CD4-positive, alpha-beta T cell treated with Interferon gamma for 1 hour (primary cell): ENCODE measurements at regions not wholly inside any gene's neighbourhood (a gene's known extent, or its start where the extent isn't known, plus 50 kb on each side); places are given as distances from the start of the nearest gene placed in this dataset.
"Not testable (repeated sequence)": the region's sequence is repeated elsewhere in the genome, so short reads cannot be mapped to it uniquely, and the experiment has no call there.

Experiments
- DNase-seq: peaks from one replicate; pipeline ENCODE4 v3.0.0-alpha.2; 2020

DNA sequence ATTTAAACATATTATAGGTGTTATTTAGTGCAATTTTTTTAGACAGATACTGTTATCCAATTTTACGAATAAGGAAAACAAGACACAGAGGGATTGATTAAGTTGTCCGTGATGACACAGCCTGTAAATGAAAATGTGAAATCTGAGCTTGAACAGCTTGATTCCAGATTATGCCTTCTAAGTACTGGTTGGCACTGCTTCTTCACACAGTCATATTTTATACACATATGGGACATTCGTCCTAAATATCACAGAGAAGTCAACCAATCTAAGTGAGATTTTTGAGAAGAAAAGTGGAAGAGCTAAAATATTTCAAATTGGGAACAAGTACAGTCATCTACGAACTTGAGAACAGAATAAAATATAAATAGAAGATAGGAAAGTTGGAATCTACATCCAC, 756.3 kb downstream of the BCKDHB start:
- DNase-seq, result no peak

DNA sequence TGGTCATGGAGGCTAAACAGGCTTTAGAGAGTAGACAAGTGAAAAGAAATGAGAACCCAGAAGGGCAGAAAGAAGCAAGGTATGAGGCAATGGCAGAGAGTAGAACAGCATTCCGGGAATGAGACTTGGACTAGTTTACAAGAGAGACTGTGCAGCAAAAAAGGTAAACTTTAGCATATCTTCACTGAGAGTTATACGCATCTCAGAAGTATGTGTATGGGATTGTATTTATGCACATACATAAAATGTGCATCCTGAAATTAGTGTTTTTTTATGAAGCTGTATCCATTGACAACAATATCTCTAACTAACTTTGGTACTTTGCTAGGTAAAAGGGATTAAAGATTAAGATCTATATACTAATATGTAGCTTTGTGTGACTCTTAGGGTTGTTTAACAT, 753.6 kb downstream of the BCKDHB start:
- no peak for DNase-seq

DNA sequence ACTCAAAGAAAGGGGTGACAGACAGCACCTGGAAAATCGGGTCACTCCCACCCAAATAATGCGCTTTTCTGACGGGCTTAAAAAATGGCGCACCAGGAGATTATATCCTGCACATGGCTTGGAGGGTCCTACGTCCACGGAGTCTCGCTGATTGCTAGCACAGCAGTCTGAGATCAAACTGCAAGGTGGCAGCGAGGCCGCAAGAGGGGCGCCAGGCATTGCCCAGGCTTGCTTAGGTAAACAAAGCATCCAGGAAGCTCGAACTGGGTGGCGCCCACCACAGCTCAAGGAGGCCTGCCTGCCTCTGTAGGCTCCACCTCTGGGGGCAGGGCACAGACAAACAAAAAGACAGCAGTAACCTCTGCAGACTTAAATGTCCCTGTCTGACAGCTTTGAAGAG, 741.5 kb downstream of the BCKDHB start:
- DNase-seq, result not testable (repeated sequence)

DNA sequence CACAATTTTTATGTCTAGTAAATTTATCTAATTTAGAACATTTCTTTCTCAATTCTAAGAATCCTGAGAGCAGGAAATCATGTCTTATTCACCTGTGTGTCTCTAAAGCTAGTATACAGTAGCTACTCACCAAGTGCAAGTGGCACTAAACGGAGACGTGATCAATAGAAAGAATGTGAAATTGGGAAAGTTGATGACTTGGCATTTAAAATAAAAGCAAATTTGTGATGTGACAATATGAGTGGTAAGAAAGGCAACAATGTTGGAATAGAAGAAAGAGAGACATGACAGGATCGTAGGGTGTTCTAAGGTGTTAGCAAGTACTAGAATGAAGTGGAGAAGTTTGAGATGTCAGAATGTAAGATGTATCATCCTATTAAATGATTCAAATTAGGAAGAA, 725.9 kb downstream of the BCKDHB start:
- no peak for DNase-seq

DNA sequence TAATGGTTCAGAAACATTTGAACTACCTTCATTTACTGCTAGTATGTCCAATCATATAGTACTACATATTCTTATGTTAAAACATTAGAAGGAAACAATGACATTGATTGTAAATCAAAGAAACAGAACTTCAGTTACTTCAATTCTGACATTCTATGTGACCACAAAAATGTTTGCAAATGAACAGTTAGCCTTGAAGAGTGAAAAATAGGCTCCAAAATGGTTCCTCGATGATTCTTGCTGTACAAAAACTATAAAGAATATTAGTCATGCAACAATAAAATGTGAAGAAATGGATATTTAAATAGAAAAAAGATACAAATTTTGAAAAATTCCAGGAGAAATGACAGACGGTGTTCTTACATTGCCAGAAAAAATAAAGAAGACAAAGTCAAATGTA, 686.9 kb downstream of the BCKDHB start:
- DNase-seq, result no peak

DNA sequence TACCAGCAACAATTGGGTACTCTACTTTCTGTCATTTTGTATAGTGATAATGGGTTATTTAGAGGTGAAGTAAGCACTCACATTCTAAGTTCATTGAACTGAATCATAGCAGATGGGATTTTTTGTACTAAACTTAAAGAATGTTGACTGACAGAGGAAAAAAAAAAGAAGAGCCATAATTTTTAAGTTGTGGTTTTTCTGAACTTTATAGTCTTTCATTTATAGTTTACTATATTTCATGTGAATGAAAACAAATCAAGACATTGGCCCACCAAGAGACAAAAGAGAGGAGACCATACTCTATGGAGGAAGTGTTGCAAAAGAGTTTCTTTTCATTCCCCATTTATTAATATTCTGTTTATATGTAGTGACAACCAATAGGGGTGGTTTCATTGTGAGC, 685.7 kb downstream of the BCKDHB start:
- no peak for DNase-seq

DNA sequence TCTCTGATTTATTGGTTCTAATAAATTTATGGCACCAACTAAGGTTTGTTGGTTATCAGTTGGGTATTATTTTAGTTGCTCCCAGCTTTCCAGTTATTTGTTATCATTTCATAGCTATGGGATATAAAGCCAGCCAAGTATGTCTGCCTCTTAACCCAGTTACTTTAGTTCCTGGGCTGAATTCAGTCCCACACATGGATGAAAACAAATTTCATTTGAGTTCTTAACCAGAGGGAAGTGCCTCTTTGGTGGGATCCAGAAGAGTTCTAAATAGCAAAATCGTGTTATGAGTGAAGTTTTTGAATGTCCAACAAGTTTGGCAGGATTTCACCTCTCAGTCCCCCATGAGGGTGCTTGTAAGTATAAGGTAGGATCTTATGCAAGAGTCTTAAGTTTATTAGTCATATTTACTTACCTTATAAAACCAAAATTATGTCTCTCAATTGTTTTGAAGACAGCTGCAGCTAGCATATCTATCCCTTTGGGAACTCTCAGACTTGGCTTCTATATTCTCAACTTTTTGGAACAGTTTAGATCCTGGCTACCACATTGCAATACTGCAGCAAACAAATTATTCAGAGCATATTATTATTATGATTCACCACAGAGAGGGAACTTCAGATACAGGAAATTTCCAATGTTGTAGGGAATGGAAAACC, 683.6 kb downstream of the BCKDHB start:
- no peak for DNase-seq

DNA sequence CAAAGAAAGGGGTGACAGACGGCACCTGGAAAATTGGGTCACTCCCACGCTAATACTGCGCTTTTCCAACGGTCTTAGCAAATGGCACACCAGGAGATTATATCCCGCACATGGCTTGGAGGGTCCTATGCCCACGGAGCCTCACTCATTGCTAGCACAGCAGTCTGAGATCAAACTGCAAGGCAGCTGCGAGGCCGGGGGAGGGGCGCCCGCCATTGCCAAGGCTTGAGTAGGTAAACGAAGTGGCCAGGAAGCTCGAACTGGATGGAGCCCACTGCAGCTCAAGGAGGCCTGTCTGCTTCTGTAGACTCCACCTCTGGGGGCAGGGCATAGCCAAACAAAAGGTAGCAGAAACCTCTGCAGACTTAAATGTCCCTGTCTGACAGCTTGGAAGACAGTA, 676.8 kb downstream of the BCKDHB start:
- not testable (repeated sequence) for DNase-seq

DNA sequence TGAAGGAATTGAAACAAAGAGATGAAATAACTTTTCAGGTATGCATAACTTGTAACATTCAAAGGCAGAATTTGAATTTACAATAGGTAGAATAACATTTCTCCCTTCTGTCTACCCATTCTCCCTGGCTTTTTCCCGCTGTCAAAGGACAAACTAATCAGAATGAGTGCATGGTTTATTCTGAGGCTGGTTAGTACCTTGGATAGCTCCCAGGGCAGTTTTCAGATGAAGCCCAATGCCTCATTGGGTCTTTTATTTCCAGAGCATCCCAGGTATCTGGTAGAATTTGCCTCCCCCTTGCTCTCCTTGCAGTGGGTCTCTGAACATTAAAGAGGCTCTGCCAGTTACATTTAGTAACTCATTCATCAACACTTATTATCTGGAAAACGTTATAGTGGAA, 665.5 kb downstream of the BCKDHB start:
- no peak for DNase-seq

DNA sequence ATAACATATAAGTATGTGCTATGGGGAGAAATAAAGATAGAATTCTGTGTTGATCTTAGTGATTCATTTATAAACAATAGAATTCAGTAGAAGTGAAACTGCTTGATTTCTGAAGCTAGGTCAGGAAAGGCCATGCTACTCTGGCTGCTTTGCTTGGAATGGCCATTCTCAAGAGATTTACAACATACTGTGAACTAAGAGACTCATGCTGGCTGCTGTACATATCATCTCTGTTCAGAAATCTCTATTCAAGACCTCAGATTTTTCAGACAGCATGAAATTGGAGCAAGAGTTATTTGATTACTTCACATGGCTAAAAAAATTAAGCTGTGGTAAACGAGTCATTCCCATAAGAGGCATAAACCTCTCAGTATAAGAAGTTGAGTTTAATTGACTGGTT, 662.6 kb downstream of the BCKDHB start:
- DNase-seq, result no peak

DNA sequence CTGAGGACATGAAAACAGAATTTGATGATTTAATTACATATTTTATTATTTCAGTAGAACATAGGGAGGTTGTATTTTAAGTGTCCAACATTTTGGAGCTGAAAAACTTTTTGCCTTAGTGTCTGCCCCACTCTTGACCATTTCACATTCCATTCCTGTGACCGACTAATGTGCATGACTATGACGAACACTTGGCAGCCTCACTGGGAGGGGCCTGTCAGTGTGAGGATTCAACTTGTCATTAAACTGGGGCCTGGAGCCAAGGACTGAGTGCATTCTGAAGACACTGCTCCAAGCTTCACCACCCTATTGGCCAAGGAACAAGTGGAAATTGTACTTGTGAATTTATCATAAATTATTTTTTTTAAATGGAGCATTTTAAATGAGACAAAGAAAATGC, 661.3 kb downstream of the BCKDHB start:
- DNase-seq, result no peak

DNA sequence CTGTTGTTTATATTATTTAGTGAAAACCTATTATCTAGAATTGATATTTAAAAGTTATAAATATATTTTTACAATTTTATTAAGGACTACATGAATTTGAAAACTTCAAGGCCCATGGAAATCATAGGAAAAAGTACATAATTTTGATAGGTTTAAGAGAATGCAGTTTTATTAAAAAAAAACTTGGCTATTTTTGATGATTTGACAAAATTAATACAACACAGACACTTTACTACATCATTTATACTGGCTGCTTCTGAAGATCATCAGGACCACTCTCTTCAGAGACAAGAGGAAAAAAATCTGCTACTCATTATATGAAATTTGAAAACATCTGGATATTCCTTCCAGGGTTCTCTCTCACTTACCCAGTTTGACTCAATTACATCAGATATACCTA, 637.7 kb downstream of the BCKDHB start:
- no peak for DNase-seq

DNA sequence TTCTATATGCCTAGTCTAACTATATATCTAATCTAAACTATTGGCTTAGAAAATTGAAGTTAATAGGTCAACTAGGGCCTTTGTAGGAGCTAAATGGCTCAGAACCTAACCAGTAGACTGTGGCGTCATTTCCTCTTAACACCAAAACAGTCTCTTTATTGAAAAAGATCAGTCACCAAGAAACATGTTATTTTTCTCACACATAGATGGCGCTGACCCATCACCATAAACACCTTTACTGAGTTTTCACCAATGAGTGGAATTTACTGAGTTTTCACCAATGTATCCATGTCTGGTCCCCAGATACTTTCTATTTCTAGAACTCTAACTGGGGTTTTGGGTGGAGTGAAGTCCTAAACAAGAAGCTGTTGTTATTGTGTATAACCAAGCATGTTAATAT, 636.0 kb downstream of the BCKDHB start:
- DNase-seq, result no peak

DNA sequence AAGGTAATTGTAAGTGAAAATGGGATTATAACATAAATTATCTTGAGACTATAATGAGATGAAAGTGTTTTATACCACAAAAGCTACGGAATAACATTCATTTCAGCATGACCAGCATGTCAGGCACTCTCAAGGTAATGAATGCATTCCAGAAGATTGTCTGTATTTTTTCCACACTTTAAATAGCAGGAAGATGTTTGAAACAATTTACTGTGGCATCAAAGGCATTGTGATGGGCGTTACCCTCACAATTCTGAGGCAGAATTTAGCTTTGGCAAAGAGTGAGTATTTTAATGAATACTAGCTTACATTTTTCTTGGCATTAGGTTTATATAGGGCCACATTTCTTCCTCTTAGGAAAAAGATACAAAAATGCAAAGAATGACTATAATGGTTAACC, 627.2 kb downstream of the BCKDHB start:
- DNase-seq, result no peak

DNA sequence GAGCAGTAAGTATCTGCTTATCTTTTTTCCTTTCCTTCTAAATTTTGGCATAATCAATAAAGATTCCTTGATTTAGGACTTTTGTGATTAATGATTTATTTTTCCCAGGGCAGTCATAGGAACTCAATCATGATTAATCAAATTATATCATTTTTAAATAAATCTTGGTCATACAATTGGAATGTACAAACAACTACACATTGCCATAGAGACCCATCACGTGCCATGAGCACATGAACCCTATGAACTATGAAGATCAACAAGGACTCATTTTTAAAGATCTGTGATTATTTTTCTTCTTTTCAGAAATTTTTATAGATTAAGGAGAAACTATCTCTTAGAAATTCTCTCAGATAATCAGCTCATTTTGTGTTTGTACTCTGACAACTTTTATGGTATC, 622.4 kb downstream of the BCKDHB start:
- no peak for DNase-seq

DNA sequence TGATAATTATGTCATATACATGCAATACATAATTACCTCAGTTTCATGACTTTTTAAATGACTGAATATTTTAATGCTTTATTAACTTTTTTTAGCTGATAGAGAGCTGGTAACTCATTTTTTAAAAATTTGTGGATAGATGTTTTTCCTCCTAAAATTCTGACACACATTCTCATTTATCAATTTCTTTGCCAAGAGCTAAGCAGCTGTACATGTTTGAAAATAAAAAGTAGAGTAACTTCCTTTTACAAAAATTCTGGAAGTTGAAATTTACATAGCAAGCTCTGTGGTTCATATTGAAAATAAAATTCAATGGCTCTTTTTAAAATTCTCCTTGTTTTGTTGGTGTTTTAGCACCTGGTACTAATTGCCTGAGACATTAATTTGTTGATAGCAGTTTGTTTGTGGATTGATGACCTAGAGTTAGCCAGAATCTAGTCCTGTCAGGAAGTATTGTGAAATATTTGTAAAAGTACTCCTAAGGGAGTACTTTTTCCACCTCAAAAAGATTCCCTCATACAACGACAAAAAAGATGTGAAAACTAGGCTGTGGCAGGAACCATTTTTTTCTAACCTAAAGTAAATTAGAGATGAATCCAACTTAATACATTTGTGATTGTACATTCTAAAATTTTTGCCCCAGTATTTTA, 621.8 kb downstream of the BCKDHB start:
- no peak for DNase-seq

DNA sequence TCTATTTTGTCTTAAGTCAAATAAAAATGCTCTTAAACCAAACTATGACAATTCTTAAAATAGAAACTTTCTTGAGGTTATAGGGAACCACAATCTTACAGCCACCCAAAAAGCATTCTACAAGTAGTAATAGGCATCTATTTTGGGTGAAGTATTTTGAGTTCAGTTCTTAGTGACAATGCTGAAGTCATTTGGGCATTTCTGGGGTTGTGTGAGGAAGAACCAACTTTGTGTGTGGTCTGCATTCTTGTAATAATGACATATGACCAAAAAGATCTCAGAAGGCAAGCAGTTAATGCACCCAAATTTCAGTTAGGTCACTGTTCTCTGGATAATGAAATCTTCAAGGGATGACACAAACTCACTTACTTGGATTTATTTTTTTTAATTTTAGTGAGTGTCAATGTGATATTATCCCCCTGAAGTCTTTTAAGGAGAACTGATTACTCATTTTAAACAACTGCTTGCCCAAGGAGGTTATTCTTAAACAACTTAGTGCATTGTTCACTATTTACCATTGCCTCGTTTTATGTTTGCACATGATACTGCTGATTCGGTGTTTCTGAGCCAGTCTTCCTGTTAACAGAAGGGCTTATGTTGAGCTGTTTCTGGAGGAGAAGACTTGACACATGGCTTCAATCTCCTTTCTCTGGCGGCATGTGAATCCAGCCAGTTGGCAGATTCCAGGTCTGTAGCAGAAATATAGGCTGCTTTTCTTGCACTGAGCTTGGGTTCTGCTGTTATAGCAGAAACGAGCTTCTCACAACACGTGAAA, 618.9 kb downstream of the BCKDHB start:
- DNase-seq, result no peak

DNA sequence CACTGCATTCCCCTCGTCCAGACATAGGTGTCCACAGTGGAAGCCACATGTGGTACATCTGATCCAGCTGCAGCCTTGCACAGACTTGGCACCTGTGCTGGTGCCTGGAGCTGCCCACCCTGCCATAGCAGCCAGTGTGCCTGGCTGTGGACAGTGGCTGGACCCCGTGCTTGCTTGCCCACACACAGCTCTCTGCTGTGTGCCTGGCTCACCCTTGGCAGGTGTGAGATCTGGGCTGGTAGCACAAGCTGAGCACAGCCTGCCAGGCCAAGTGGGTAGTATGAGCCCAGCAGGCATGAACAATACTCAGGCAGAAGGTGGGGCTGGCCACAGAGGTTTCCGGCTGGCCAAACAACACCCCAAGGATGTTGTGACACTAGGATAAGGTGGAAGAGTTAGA, 614.4 kb downstream of the BCKDHB start:
- DNase-seq, result no peak

DNA sequence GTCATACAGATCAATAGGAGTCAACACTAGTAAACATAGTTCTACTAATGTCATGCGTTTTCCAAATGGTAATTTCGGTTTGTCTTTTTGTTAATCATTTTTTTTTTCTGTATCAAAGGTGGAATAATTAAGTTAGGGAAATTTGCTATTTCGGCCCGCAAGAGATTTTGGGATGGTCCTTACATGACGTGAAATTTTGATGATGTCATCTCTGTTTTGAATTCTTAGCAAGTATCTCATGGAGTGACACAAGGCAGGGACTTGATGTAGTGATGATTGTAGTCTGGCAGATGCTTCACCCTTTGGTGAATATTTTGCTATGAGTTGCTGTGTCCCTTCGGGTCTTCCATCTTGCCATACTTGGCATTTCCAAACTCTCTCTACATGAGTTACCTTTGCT, 608.0 kb downstream of the BCKDHB start:
- no peak for DNase-seq

DNA sequence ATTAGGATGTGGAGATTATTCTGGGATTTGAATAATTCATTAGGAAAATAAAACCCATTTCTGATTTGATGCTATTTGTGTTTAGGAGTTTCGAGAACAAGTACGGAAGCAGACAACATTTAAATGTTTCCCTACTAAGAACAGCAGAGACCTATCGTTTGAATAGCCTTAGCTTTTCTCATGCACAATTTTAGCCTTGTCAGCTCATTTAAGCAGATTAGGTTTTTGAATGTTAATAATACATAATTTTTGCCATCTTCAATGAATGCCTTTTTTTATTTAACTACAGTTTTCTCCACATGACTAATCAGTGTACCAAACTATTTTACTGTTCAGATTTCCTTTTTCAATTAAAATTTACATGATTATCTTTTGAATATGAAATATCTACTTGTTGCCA, 592.0 kb downstream of the BCKDHB start:
- no peak for DNase-seq

DNA sequence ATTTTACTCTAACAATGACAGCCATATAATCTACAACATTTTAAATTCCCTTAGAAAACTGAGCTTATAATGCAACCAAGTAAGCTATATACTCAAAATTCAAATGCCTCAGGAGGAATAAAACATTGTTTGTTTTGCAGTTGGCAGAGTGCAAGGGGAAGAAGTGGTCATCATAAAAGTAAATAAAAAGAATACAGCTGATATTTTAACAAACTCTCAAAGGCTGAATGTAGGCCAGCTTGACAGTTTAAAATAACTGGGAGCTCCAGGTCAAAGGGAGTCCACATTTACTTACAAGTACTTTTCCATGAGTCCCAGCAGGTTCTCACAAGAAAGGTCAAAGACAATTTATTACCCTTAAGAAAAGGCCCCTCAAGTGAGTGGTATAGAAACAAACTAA, 589.8 kb downstream of the BCKDHB start:
- DNase-seq, result no peak

DNA sequence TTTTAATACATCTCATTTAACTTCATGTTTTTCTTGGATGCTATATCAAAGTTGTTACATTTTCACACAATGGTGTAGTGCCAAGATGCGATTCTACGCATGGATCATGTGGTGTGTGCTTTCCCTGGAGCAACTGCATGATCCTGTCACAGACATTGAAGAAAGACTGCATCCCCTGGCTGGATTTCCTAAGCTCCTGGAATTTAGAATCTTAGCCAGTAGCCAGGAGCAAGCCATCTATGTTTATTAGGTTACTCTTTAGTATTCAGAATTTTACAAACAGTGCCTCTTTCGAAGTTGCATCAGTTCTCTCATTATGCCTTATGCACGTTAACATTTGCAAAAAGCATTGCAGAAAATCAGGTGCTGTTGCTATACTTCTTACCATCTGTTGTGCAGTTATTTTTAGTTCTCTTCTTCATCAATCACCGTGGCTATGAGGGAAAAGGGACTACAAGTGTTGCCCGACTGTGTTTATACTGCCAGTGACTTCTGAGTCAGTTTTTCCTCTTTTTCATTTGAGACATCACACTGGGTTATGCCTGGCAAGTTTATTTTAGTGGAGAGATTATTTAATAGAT, 584.2 kb downstream of the BCKDHB start:
- DNase-seq, result no peak

DNA sequence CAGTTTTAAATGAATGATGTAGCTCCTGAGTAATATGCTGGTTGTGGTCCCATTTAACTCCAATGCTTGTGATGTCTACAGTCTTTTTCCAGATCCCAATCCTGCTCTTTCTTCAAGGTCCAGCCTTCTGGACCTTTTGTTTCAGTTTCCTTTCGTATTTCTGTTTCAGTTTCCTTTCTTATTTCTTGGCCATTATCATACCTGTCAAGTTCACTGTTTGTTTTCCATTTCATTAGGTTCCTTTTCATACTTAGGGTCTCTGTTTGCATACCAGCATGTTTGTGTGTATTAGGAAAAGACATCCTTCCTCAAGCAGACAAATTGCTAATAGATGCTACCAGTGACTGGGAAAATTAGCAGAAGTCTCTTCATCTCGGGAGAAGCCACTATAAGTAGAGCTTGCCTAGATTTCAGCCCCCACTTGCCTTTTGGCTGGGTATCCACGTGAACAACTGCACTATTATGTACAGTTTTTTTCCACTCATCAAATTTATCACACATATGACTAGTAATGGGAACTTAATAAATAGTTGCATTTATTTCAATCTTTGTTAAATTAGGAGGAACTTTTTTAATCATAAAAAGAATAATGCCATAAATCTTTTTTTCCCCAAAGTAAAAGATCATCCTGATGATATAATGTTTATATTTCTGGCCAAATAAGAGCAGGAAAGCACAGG, 583.4 kb downstream of the BCKDHB start:
- no peak for DNase-seq
